Neural progenitor cell (in vitro differentiated cells): ENCODE measurements at regions not wholly inside any gene's neighbourhood (a gene's known extent, or its start where the extent isn't known, plus 50 kb on each side); places are given as distances from the start of the nearest gene placed in this dataset.
A peak's percentile ranks its signal among the peaks of the same experiment; 100 is the strongest.

Experiments
- DNase-seq: peaks from one replicate; pipeline ENCODE4 v3.0.0-alpha.2; 2016; ENCODE audit warnings: low spot score
- H2AFZ ChIP-seq: fragments of 200-600 bp; sonication (generic); replicated peaks from 2 replicates; pipeline ENCODE4 v1.6.1; 2016; ENCODE audit warnings: antibody characterized with exemption
- H3F3A ChIP-seq: fragments of 200-600 bp; sonication (generic); 2 replicates; pipeline ENCODE4 v1.6.1; 2016; ENCODE audit warnings: antibody characterized with exemption, low read depth
- H3K27ac ChIP-seq: fragments of 200-600 bp; sonication (generic); 2 replicates; pipeline ENCODE4 v1.5.1; 2016; ENCODE audit warnings: mild to moderate bottlenecking
- H3K27me3 ChIP-seq: fragments of 200-600 bp; sonication (generic); 2 replicates; pipeline ENCODE4 v1.6.1; 2016; ENCODE audit warnings: mild to moderate bottlenecking, moderate library complexity
- H3K36me3 ChIP-seq: fragments of 200-600 bp; sonication (generic); 2 replicates; pipeline ENCODE4 v1.5.1; 2016
- H3K4me1 ChIP-seq: fragments of 200-600 bp; sonication (generic); 2 replicates; pipeline ENCODE4 v1.6.1; 2016; ENCODE audit warnings: mixed run types
- H3K4me2 ChIP-seq: fragments of 200-600 bp; sonication (generic); 2 replicates; pipeline ENCODE4 v1.6.1; 2016
- H3K4me3 ChIP-seq: fragments of 200-600 bp; sonication (generic); 2 replicates; pipeline ENCODE4 v1.5.1; 2016
- H3K79me2 ChIP-seq: fragments of 200-600 bp; sonication (generic); 2 replicates; pipeline ENCODE4 v1.6.1; 2016; ENCODE audit warnings: low read depth
- H3K9ac ChIP-seq: fragments of 200-600 bp; sonication (generic); 2 replicates; pipeline ENCODE4 v1.6.1; 2016
- H3K9me3 ChIP-seq: fragments of 200-600 bp; sonication (generic); 2 replicates; pipeline ENCODE4 v1.5.1; 2016; ENCODE audit warnings: low read depth
- H4K20me1 ChIP-seq: fragments of 200-600 bp; sonication (generic); 2 replicates; pipeline ENCODE4 v1.6.1; 2016; ENCODE audit warnings: low read depth
- H3K27ac Mint-ChIP-seq: 3 replicates; pipeline ENCODE4 v1.8.0; 2021; ENCODE audit warnings: mixed read lengths
- H3K27me3 Mint-ChIP-seq: 2 replicates; pipeline ENCODE4 v1.8.0; 2022; ENCODE audit warnings: low read depth, mild to moderate bottlenecking, inconsistent platforms, moderate library complexity, mixed read lengths; ENCODE audit not compliant: insufficient read depth
- H3K36me3 Mint-ChIP-seq: 3 replicates; pipeline ENCODE4 v1.8.0; 2021; ENCODE audit warnings: mixed read lengths
- H3K4me1 Mint-ChIP-seq: 3 replicates; pipeline ENCODE4 v1.8.0; 2021; ENCODE audit warnings: mixed read lengths
- H3K4me3 Mint-ChIP-seq: 3 replicates; pipeline ENCODE4 v1.8.0; 2021; ENCODE audit warnings: mild to moderate bottlenecking, moderate library complexity, mixed read lengths
- H3K9me3 Mint-ChIP-seq: 3 replicates; pipeline ENCODE4 v1.8.0; 2020; ENCODE audit warnings: mixed read lengths
- EZH2 ChIP-seq: fragments of 200-600 bp; sonication (generic); IDR thresholded peaks from 2 replicates; pipeline ENCODE4 v1.6.1; 2017; ENCODE audit warnings: antibody characterized with exemption, mild to moderate bottlenecking, moderate library complexity
- EZH2phosphoT487 ChIP-seq: fragments of 200-600 bp; sonication (generic); IDR thresholded peaks from 2 replicates; pipeline ENCODE4 v1.6.1; 2017; ENCODE audit warnings: antibody characterized with exemption
- TF ChIP-seq, protein P1 (sequence below): fragments of 200-600 bp; sonication (generic); IDR thresholded peaks from 2 replicates; pipeline ENCODE4 v1.5.1; 2017; ENCODE audit warnings: antibody characterized with exemption, mild to moderate bottlenecking

DNA sequence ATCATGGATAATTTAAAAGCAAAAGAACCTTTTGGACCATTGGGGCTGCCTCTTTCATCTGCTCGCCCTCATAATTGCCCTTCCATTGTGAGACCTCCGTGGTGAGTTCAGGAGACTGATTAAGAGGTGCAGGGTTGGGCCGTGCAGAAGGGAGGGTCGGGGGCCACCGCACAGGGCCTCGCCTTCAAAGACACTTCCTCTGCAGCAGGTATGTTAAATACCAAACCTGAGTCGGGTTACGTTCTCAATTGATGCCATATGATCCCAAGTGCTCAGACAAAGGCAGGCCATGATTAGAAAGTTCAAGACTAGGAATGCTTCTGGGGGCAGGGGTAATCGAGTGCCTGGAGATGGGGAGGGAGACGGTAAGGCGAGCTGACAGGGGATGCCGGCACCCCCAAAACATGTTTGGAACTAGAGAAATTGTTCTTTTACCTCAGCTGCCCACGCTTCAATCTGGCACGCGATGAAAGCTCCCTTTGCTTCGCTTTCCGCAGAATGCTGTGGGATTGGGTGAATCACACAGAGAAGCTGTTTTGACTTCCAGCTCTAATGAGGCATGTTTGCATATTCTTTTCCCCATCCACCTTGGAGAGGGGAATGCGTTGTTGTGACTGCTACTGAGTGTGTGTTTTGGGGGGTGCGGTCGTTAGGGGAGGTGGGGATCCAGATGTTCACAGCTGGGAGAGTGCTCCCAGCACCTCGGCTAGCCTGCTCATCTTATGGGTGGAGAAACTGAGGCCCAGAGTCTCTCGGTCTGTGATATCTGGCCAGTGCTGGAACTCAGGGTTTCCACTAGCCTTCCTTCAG, 309.1 kb downstream of the MYCN start:
- TF ChIP-seq, protein P1, sequence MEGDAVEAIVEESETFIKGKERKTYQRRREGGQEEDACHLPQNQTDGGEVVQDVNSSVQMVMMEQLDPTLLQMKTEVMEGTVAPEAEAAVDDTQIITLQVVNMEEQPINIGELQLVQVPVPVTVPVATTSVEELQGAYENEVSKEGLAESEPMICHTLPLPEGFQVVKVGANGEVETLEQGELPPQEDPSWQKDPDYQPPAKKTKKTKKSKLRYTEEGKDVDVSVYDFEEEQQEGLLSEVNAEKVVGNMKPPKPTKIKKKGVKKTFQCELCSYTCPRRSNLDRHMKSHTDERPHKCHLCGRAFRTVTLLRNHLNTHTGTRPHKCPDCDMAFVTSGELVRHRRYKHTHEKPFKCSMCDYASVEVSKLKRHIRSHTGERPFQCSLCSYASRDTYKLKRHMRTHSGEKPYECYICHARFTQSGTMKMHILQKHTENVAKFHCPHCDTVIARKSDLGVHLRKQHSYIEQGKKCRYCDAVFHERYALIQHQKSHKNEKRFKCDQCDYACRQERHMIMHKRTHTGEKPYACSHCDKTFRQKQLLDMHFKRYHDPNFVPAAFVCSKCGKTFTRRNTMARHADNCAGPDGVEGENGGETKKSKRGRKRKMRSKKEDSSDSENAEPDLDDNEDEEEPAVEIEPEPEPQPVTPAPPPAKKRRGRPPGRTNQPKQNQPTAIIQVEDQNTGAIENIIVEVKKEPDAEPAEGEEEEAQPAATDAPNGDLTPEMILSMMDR, result no peak
- no peak for TF ChIP-seq EZH2
- TF ChIP-seq EZH2phosphoT487, result no peak
- H2AFZ ChIP-seq, result no peak overlapping the region
- H3K4me2 ChIP-seq, result peak overlapping the region; percentile 55
- Mint-ChIP-seq H3K27me3 (peaks cover 9% of the 10 kb centered on the region), H3K4me3 (peak overlapping the region; percentile 27), H3K36me3 (no peaks in the 10 kb centered on the region), H3K4me1 (peaks cover 64% of the 10 kb centered on the region), H3K27ac (peak overlapping the region; percentile 60), H3K9me3 (peaks cover 10% of the 10 kb centered on the region)
- no peaks in the 10 kb centered on the region for H3K79me2 ChIP-seq
- H3K4me3 ChIP-seq, result no peak overlapping the region
- H3K4me1 ChIP-seq, result peaks cover 22% of the 10 kb centered on the region
- DNase-seq, result no peak
- no peaks in the 10 kb centered on the region for H3K36me3 ChIP-seq
- no peak overlapping the region for H3K27ac ChIP-seq
- H3K27me3 ChIP-seq, result peaks cover 8% of the 10 kb centered on the region
- peaks cover 4% of the 10 kb centered on the region for H3F3A ChIP-seq
- no peaks in the 10 kb centered on the region for H3K9me3 ChIP-seq
- H3K9ac ChIP-seq, result no peak overlapping the region
- H4K20me1 ChIP-seq, result no peaks in the 10 kb centered on the region

DNA sequence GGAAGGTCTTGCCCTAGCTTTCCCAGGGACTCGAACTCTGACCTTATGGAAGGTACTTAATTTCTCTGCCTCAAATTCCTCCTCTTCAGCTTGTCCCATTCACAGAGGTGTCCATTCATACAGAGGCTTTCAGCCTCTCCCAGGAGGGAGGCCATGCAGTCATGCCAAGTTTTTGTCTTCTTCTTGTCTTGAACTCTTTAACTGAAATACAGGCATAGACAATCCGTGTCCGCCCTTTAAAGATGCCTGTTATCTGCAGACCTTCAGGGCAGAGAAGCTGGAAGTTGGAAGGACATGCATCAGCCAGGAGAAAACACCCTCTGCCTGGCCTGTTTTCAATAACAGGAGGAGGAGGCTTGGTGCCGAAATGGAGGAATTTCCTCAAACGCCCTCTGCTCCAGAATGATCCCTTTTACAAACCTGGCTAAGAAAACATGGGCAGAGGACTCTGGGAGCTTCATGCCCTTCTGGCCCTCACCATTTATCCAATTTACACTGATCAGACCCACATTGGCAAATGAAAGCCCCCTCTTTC, 308.3 kb downstream of the MYCN start:
- peaks cover 10% of the 10 kb centered on the region for H3K27me3 Mint-ChIP-seq
- no peaks in the 10 kb centered on the region for H3K36me3 ChIP-seq
- H3K27ac Mint-ChIP-seq, result peak overlapping the region; percentile 59
- no peak overlapping the region for H3K27ac ChIP-seq
- no peaks in the 10 kb centered on the region for H3K79me2 ChIP-seq
- peak overlapping the region; percentile 55 for H3K4me2 ChIP-seq
- H3K4me3 Mint-ChIP-seq, result peak overlapping the region; percentile 34
- peaks cover 63% of the 10 kb centered on the region for H3K4me1 Mint-ChIP-seq
- no peaks in the 10 kb centered on the region for H3K9me3 ChIP-seq
- H3K4me1 ChIP-seq, result peaks cover 22% of the 10 kb centered on the region
- no peak overlapping the region for H3K4me3 ChIP-seq
- no peak for TF ChIP-seq EZH2phosphoT487
- TF ChIP-seq, protein P1, result no peak
- no peak for TF ChIP-seq EZH2
- peaks cover 4% of the 10 kb centered on the region for H3F3A ChIP-seq
- H3K9me3 Mint-ChIP-seq, result peaks cover 4% of the 10 kb centered on the region
- H4K20me1 ChIP-seq, result no peaks in the 10 kb centered on the region
- H3K9ac ChIP-seq, result no peak overlapping the region
- no peak overlapping the region for H2AFZ ChIP-seq
- H3K36me3 Mint-ChIP-seq, result no peaks in the 10 kb centered on the region
- H3K27me3 ChIP-seq, result peaks cover 8% of the 10 kb centered on the region
- no peak for DNase-seq

DNA sequence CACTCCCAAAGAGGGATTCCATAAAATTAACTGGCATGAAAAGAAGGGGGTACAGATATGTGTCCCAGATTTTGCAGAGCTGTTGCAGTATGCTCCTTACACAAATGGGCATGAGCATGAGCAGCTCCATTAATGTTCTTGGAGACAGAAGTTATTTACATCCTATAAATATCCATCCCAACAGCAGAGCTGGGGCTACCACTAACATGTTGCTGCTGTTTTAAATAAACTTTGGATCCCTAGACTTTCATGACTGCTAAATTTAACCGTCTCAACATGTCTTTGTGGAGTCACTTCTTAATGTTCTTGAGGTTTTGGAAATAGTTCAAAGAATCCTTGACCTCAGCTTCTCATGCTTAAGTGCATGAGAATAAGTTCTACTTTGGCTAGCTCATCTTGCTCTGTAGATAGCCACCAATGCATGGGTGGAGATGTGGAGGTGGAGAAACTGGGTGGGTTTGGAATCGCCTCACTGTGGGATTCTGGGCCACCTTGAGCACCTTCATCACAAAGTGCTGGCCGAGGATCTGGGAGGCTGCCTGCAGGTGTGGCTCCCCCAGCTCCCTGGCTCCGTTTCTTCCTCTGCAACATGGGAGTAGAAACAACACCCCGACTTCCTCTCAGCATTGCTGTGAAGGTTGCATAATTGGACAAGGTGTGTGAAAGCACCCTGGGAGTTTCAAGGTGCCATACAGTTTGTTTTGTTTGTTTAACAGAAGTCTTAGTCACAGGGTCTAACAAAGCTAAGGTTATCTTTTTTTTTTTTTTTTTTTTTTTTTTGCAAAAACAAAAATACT, 307.2 kb downstream of the MYCN start:
- Histone ChIP-seq H3F3A (peaks cover 4% of the 10 kb centered on the region), H3K27me3 (peaks cover 8% of the 10 kb centered on the region), H3K4me1 (peaks cover 22% of the 10 kb centered on the region), H3K27ac (no peak overlapping the region), H2AFZ (no peak overlapping the region), H3K9me3 (no peaks in the 10 kb centered on the region), H3K4me2 (no peak overlapping the region), H3K4me3 (no peak overlapping the region), H3K9ac (no peak overlapping the region), H3K36me3 (no peaks in the 10 kb centered on the region), H4K20me1 (no peaks in the 10 kb centered on the region), H3K79me2 (no peaks in the 10 kb centered on the region)
- TF ChIP-seq, protein P1, result no peak
- TF ChIP-seq EZH2 (no peak), EZH2phosphoT487 (no peak)
- H3K4me1 Mint-ChIP-seq, result peaks cover 52% of the 10 kb centered on the region
- no peak for DNase-seq
- H3K36me3 Mint-ChIP-seq, result no peaks in the 10 kb centered on the region
- no peak overlapping the region for H3K4me3 Mint-ChIP-seq
- H3K27me3 Mint-ChIP-seq, result peaks cover 10% of the 10 kb centered on the region
- peaks cover 2% of the 10 kb centered on the region for H3K9me3 Mint-ChIP-seq
- no peak overlapping the region for H3K27ac Mint-ChIP-seq
